Prostate gland (tissue), 2 donors: ENCODE measurements at regions not wholly inside any gene's neighbourhood (a gene's known extent, or its start where the extent isn't known, plus 50 kb on each side); places are given as distances from the start of the nearest gene placed in this dataset.

Experiments used
- DNase-seq: peaks from one replicate; pipeline ENCODE4 v3.0.0-alpha.2; 2019; ENCODE audit warnings: low spot score
- H3K27ac ChIP-seq, 2 donors: fragments of 200-600 bp; sonication (generic); 2 replicates each; pipeline ENCODE4 v1.5.1; 2017 to 2019
- H3K27me3 ChIP-seq: fragments of 200-600 bp; sonication (generic); replicated peaks from 2 replicates; pipeline ENCODE4 v1.5.1; 2019; ENCODE audit not compliant: insufficient read depth
- H3K36me3 ChIP-seq, 2 donors: fragments of 200-600 bp; sonication (generic); 1 replicate in 1 of 2; 2 replicates in 1 of 2; pipeline versions ENCODE4 v1.5.1 to v1.8.1; 2017 to 2019
- H3K4me1 ChIP-seq: fragments of 200-600 bp; sonication (generic); replicated peaks from 2 replicates; pipeline ENCODE4 v1.5.1; 2019
- H3K4me3 ChIP-seq, 2 donors: fragments of 200-600 bp; sonication (generic); 2 replicates each; pipeline ENCODE4 v1.5.1; 2017 to 2019
- H3K9me3 ChIP-seq: fragments of 200-600 bp; sonication (generic); 2 replicates; pipeline ENCODE4 v1.5.1; 2017
- CTCF ChIP-seq, 4 experiments: fragments of 200-600 bp in 2 of 4; fragments of 450-650 bp in 2 of 4; sonication (generic) in 2 of 4; IDR thresholded peaks; 1 replicate in 3 of 4; 2 replicates in 1 of 4; pipeline ENCODE4 v1.5.1; 2016 to 2019; ENCODE audit warnings: antibody characterized with exemption in 4 of 4, mild to moderate bottlenecking in 2 of 4, moderate library complexity in 2 of 4
- POLR2A ChIP-seq: fragments of 450-650 bp; IDR thresholded peaks from one replicate; pipeline ENCODE4 v1.6.1; 2016; ENCODE audit warnings: antibody characterized with exemption, mild to moderate bottlenecking
- POLR2AphosphoS5 ChIP-seq: sonication (generic); formaldehyde crosslinking; IDR thresholded peaks from one replicate; pipeline ENCODE4 v1.6.1; 2017; ENCODE audit warnings: antibody characterized with exemption
- WGBS: methylation state at CpG from one replicate; pipeline ENCODE4 v1.1.5; 2018; 5-methylcytosine and 5-hydroxymethylcytosine counted together
- intact Hi-C: fragments of 100-400 bp; cut with DNase I; formaldehyde crosslinking; loops from one replicate; pipeline ENCODE4 v1.14.2; 2022

DNA sequence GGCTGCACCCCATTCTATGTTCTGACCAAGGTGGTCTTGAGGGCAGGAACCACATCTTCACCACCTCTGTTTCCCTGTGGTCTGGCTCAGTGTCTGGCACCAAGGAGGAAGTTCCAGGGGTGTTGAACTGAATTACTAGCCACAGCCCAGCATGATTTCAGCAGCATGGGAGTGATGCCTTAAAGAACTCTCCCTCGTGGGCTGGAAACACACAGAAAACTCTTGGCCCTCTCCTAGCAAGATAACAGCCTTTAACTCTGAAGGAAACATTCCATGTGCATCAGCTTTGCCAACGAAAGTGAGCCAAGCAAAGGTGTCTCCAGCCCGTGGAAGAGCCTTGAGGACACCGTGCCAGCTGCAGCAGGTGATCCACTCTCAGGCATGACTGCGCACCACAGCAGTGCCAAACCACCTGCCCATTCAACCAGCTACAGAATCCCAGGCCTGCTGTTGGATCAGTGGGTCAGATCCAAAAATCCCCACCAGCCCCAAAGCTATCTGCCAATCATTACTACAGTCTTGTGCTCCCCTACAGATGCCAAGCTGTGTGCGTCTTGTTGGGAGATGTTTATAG, 124.8 kb downstream of the TTC32 start:
- Histone ChIP-seq H3K27ac (no peak overlapping the region), H3K27me3 (no peaks in the 10 kb centered on the region), H3K4me3 (no peak overlapping the region), H3K36me3 (no peaks in the 10 kb centered on the region), H3K9me3 (no peaks in the 10 kb centered on the region), H3K4me1 (no peaks in the 10 kb centered on the region)
- TF ChIP-seq POLR2A, result no peak
- TF ChIP-seq CTCF (IDR thresholded peaks at IDR 0.05), result no peak
- no peak for TF ChIP-seq POLR2AphosphoS5
- WGBS, result 42% methylated on average over 6 of the region's 6 CpGs
- no peak for DNase-seq
- intact Hi-C loops, result no loop called here

GRCh38 chr2:19775838-19776237, 125.9 kb downstream of the TTC32 start:
- H3K4me3 ChIP-seq, result no peak overlapping the region
- no peak overlapping the region for H3K27ac ChIP-seq
- H3K9me3 ChIP-seq, result no peaks in the 10 kb centered on the region
- DNase-seq, result no peak
- H3K27me3 ChIP-seq, result no peaks in the 10 kb centered on the region
- intact Hi-C loops, result no loop called here
- H3K4me1 ChIP-seq, result no peaks in the 10 kb centered on the region
- no peak for TF ChIP-seq POLR2A
- TF ChIP-seq CTCF (IDR thresholded peaks at IDR 0.05), result no peak
- TF ChIP-seq POLR2AphosphoS5, result no peak
- WGBS, result 92% methylated on average over 6 of the region's 6 CpGs
- no peaks in the 10 kb centered on the region for H3K36me3 ChIP-seq

- Histone ChIP-seq H3K9me3 (no peaks in the 10 kb centered on the region), H3K4me1 (no peaks in the 10 kb centered on the region), H3K4me3 (no peak overlapping the region), H3K27me3 (no peaks in the 10 kb centered on the region), H3K27ac (no peak overlapping the region), H3K36me3 (no peaks in the 10 kb centered on the region)
- intact Hi-C loops, result no loop called here
- no peak for DNase-seq
- WGBS, result 78% methylated on average over 5 of the region's 5 CpGs
- TF ChIP-seq POLR2A, result no peak
- no peak for TF ChIP-seq POLR2AphosphoS5
- no peak for TF ChIP-seq CTCF (IDR thresholded peaks at IDR 0.05)
Observed at GRCh38 chr2:19775315-19775714, 126.5 kb downstream of the TTC32 start.

DNA sequence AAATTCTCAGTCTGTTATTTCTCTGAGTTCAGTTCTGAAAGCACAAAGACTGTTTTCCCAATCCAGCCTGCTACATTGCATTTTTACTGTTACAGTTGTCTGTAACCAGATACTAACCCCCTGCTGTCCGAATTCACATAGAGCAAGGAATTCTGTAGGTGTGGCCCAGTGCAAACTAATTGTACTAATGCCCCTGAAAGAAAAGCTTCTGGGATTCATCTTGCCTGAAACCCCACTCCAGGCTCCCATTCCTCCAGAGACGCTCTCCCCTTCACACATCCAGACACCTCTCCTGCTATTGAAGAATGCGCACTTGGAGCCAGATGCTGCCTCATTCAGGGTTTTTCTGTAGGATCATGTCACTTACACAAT, 127.0 kb downstream of the TTC32 start:
- TF ChIP-seq CTCF (IDR thresholded peaks at IDR 0.05) (no peak), POLR2A (no peak), POLR2AphosphoS5 (no peak)
- H3K27ac ChIP-seq, result no peak overlapping the region
- WGBS, result 79% methylated on average over 3 of the region's 3 CpGs
- no peak for DNase-seq
- no peaks in the 10 kb centered on the region for H3K9me3 ChIP-seq
- H3K27me3 ChIP-seq, result no peaks in the 10 kb centered on the region
- no peak overlapping the region for H3K4me3 ChIP-seq
- intact Hi-C loops, result no loop called here
- H3K36me3 ChIP-seq, result no peaks in the 10 kb centered on the region
- H3K4me1 ChIP-seq, result no peaks in the 10 kb centered on the region

- no peaks in the 10 kb centered on the region for H3K27me3 ChIP-seq
- DNase-seq, result no peak
- no peaks in the 10 kb centered on the region for H3K36me3 ChIP-seq
- no peaks in the 10 kb centered on the region for H3K9me3 ChIP-seq
- H3K4me1 ChIP-seq, result no peaks in the 10 kb centered on the region
- H3K4me3 ChIP-seq, result no peak overlapping the region
- intact Hi-C loops, result no loop called here
- 70% methylated on average over 4 of the region's 4 CpGs for WGBS
- TF ChIP-seq CTCF (IDR thresholded peaks at IDR 0.05) (no peak), POLR2A (no peak), POLR2AphosphoS5 (no peak)
- no peak overlapping the region for H3K27ac ChIP-seq
Observed at GRCh38 chr2:19772981-19773380, 128.8 kb downstream of the TTC32 start.
